Loucy (cell line): ENCODE measurements at regions not wholly inside any gene's neighbourhood (a gene's known extent, or its start where the extent isn't known, plus 50 kb on each side); places are given as distances from the start of the nearest gene placed in this dataset.

ENCODE experiments used
- EZH2phosphoT487 ChIP-seq: fragments of 200-600 bp; IDR thresholded peaks from 2 replicates; pipeline ENCODE4 v1.6.1; 2018; ENCODE audit warnings: antibody characterized with exemption, mild to moderate bottlenecking, moderate library complexity, borderline replicate concordance
- TF ChIP-seq, protein P1 (sequence below): fragments of 200-600 bp; sonication (generic); conservative IDR thresholded peaks from 2 replicates; pipeline ENCODE4 v1.5.1; 2014; ENCODE audit warnings: mild to moderate bottlenecking, antibody characterized with exemption, low read length

DNA sequence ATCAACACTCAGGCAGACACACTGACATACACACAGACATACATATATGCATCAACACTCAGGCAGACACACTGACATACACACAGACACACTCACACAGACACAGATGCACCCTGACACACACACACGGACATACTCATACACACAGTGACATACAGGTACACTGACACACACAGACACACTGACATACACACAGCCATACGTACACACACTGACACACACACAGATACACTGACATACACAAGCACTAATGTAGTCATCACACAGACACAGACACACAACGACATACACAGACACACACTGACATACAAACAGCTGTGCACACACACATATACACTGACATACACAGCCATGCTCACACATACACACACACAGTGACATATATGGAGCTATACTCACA lies 131.0 kb upstream of the CSF3R start:
- TF ChIP-seq, protein P1, sequence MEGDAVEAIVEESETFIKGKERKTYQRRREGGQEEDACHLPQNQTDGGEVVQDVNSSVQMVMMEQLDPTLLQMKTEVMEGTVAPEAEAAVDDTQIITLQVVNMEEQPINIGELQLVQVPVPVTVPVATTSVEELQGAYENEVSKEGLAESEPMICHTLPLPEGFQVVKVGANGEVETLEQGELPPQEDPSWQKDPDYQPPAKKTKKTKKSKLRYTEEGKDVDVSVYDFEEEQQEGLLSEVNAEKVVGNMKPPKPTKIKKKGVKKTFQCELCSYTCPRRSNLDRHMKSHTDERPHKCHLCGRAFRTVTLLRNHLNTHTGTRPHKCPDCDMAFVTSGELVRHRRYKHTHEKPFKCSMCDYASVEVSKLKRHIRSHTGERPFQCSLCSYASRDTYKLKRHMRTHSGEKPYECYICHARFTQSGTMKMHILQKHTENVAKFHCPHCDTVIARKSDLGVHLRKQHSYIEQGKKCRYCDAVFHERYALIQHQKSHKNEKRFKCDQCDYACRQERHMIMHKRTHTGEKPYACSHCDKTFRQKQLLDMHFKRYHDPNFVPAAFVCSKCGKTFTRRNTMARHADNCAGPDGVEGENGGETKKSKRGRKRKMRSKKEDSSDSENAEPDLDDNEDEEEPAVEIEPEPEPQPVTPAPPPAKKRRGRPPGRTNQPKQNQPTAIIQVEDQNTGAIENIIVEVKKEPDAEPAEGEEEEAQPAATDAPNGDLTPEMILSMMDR = no peak
- TF ChIP-seq EZH2phosphoT487 = no peak
